ENCODE measurements at regions not wholly inside any gene's neighbourhood (a gene's known extent, or its start where the extent isn't known, plus 50 kb on each side); places are given as distances from the start of the nearest gene placed in this dataset.

- DNase-seq = no peak
These were observed 343.6 kb downstream of the FRK start for GRCh38 chr6:115717062-115717461.

DNA sequence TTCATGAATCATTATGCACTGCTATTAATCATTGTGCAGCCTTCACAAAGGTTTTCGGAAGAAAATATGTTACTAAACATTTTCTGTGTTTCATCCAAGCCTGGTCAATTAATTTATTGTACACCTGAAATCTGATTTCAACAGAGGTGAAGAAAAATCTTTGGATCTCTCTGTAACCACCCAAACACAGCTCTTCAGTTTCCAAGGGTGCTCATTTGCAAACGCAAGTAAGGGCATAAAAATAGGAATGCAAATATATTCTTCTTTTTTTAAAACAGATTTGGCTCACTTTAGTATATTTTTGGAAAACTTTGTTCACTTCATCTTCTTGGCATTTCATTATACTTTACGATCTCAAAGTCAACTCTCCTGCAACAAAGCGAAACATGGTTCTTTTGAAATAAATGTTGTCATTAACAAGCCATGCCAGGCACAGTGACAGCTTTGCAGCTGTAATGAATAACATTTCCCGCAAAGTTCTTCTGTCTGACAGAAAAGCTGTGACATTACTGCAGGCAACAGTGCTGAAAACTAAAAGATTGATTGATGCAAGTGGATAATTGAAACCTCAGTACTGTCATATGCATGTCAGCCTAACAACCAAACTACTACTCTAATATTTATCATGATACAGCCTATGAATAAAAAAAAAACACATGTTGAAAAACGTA, 348.3 kb downstream of the FRK start:
- no peak for DNase-seq

DNA sequence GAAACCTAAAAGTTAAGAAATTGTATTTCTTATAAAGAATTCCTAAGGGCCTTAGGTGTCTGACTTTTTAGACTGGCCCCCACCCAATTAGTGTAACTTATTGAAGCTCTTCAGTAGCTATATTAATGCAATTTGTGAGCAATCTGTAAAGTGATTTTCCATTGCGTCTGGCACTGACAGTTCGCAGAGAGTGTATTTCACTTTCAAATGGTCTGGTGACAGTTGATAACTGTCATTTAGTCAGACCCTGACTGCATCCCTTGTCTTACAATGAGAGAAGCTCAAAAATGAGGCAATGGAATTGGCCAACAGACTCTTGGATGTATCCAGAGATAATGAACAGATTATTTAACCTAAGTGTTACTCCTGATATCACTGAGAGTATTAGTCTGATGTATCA, 351.8 kb downstream of the FRK start:
- DNase-seq = no peak

DNA sequence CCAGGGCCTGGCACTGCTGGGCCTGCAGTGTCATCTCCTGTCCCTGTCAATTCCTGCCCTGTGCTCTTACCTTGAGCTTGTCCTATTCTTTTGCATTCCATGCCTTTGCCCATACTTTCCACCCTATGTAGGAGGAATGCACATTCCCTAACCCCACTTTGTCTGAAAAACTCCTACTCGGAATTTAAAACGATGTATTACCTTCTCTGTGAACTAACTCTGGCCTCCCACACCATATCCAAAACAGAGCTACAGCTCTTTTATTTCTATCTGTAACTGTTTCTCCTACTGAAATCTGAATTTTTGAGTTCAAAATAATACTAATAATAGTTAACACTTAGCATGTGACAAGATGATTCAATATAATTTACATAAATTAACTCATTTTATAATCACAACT, 353.7 kb downstream of the FRK start:
- DNase-seq = no peak

DNA sequence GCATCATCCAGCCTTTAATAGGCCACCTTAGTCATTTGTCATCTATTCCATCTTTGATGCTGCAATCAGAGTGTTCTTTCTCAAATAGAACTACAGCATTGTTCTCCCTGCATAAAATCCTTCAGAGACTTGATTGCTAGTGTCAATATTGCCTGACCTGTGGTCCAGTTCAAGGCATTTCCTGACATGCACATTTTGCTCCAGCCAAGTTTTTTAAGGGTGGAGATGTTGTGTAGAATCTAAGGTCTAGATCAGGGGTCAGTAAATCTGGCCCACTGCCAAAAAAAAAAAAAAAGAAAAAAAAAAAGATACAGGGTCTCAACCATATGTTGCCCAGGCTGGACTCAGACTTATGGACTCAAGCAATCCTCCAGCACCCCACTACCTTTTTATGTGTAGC, 354.4 kb downstream of the FRK start:
- no peak for DNase-seq

- no peak for DNase-seq
These were observed 356.7 kb downstream of the FRK start for GRCh38 chr6:115704028-115704427.

- no peak for DNase-seq
These were observed 369.3 kb downstream of the FRK start for GRCh38 chr6:115691433-115691832.

DNA sequence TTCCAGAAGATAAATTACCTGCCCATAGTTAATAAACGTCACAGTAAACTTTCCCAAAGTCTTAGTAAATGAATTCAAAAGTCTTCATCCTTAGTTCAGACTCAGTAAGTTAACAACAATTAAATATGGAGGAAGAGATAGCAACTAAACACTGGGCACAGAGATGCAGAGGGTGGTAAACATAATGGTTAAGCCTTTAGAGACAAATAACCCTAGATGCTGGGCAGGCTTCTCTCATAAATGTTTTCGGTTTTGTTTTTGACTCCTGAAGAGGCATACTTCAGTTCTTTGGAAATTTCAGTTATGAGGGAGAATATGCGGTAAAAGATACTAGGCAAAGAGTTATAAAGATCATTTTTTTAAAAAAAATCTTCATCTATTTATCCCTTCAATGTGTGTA, 369.8 kb downstream of the FRK start:
- no peak for DNase-seq

DNA sequence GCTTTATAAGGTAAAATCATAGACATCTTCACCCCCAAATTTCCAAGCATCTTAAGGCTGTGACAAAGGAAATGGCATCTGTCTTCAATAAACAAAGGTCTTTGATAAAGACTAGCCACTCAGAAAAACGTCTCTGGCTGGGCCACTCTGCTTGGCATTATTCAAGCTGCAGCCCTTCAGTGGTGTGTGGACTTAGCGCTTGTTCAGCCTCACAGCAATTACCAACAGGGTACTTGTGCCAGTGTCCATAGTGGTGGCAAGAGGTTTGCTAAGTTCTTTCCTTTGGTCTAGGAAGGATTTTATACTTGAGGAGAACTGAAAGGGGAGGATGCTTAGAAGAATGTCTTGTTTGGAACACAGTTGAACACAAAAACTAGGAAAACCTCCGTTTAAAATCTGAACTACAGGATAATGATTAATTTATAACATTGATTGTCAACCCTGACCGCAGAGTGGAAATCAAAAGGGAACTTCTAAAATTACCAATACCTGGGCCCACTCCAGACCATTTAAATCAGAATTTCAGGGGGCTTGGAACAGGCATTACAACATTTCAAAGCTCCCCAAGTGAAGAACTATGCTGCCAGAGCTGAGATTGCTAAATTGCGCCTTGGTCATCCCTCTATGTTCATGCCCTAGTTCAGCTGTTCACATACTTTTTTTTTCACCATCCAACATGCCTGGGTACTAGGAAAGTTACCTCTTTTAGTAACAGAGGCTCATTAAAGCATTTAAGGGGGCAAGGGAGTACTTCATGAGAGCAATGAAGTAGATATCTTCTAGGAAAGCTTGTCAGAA, 378.5 kb downstream of the FRK start:
- no peak for DNase-seq

- DNase-seq = no peak
These were observed 380.1 kb downstream of the FRK start for GRCh38 chr6:115680621-115681020.

GRCh38 chr6:115677198-115677597, 383.5 kb downstream of the FRK start:
- DNase-seq = no peak

- no peak for DNase-seq
These were observed 385.2 kb downstream of the FRK start for GRCh38 chr6:115675443-115675842.

GRCh38 chr6:115668781-115669180, 391.9 kb downstream of the FRK start:
- no peak for DNase-seq

GRCh38 chr6:115668211-115668610, 392.5 kb downstream of the FRK start:
- DNase-seq = no peak

DNA sequence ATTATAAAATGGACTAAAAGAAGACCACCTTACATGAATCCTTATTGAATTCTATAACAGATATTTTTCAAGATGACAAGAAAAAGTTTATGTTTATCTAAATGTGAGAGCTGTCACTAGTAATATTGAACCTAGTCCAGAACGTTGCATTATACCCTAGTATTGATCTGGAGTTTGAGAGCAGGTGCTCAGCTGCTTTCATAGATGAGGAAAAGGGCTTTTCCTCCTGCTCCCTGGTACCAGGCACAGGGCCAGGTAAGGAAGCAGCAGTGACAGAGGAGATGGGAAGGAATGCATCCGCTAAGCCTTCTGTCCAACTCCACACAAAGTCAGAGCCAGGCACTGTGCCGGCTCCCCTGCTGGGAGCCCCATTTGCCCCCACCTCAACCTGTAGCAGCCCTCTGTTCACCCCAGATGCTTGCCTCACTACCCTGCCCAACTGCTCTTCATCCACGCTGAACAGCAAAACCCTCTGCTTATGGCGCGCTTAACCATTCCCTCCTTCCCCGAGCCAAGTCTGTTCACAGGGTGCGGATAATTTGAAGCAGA, 393.1 kb downstream of the FRK start:
- no peak for DNase-seq

DNA sequence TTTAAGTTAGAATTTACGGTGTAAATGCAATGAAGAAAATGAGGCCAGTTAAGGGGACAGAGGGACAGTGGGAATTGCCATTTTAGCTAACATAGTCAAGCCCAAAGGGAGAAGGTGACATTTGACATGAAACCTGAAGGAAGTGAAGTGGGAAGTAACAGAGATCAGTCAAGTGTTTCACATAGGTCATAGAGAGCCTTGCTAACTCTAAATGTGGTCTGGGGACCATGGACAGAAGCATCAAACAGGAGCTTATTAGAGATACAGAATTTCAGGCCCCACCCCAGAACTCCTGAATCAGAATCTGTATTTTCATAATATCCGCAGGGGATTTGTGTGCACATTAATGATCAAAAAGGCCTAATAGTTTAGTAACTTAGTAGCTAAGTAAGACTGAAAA, 393.7 kb downstream of the FRK start:
- DNase-seq = no peak

DNA sequence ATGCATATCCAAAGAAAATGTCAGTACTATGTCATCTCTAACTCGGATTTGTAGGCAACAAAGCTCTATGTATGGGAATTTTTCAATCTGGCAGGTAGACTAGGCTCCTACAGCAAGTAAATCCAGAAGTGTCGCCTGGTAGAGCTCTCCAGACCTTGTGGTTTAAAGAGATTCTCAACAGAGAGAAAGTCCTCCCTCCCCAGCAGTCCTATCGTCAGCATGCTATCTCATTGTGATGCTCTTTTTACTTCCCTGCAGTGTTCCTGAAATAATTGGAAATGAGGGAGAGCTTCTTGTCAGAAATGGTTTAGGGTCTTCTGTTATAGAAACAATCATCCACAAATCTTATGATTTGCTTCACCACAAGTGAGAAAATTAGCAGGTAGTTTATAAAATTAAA, 395.4 kb downstream of the FRK start:
- no peak for DNase-seq

DNA sequence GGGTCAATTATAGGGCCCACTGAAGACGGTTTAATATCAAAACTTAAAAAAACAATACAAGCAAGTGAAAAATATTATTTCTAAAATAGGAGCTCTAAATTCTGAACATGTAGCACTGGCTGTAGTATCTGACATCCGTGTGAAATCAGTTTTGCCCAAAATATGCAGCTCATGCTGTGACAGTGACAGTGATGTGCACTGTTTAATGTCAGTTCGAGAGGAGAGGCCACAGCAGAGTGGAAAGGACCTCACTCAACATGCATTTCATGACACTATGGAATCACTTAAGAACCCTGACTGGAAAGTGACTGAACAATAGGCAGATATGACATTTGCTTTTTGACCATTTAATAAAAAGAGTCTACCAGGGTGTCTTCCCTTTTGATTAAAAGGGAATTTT, 397.0 kb downstream of the FRK start:
- DNase-seq = no peak

- DNase-seq = no peak
These were observed 416.9 kb downstream of the FRK start for GRCh38 chr6:115643762-115644161.

DNA sequence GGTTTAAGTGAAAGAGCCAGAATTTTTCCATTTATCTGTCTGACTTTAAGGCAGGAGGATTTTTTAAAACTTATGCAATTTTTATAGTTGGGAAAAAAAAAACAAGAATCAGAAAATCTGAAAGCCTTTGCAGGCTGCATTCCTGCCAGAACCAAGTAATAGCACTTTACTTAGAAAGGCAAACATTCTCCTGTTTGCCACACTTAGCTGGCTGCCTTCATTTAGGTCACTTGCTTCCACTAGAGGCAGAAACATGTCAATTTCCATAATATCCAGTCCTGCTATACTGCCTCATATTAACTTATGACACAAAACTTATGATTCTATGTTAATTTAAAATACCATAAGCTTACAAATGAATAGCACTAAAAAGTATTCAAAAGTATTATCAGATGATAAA, 425.8 kb downstream of the FRK start:
- DNase-seq = no peak

DNA sequence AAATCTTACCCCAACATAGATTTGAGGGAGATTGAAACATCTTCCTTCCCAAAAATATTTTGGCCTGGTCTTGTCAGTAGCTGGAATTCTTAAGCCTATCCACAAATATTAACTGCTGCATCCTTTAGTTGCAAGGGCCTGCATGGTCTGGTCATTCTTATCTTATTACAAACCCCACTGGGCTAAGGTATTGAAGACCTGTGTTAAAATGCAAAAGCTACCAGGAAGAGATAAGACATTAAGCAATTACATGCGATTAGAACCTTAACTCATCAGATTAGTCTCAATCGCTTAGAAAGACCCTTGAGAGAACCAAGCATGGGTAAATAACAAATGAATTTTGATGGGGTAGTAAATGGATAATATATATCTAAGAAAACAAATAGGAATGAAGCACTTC, 426.6 kb downstream of the FRK start:
- DNase-seq = no peak

- DNase-seq = no peak
These were observed 429.7 kb downstream of the FRK start for GRCh38 chr6:115631028-115631427.

- no peak for DNase-seq
These were observed 430.2 kb downstream of the FRK start for GRCh38 chr6:115630424-115631024.

DNA sequence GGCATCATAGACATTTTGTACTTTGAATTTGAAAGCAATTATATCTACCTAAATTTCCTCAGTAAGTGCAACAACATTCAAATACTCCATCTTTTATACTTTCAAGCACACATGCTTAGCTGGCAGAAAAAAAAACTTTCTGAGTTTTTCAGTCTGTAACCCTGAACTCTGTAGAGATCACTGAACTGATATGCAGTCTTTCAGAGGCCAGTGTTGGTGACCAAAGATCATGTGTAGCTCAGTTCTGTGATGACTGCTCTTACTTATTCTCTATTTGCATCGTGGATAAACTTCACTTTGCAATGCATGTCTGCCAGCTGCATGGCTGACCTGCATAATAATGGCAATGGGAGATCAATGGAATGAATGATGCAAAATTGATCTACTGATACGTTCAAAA, 431.3 kb downstream of the FRK start:
- DNase-seq = no peak

All from stimulated activated CD4-positive, alpha-beta T cell treated with anti-CD3 and anti-CD28 coated beads, Interleukin-4, amount 100 ng/mL, for 1 hour (primary cell).